NCI-H1694 treated with DMSO at 0.1 percent for 48 hours (cell line): ENCODE measurements at regions not wholly inside any gene's neighbourhood (a gene's known extent, or its start where the extent isn't known, plus 50 kb on each side); places are given as distances from the start of the nearest gene placed in this dataset.

ENCODE experiments used
- DNase-seq: peaks from one replicate; lab custom pipeline; 2025; lab: John Stamatoyannopoulos, UW

DNA sequence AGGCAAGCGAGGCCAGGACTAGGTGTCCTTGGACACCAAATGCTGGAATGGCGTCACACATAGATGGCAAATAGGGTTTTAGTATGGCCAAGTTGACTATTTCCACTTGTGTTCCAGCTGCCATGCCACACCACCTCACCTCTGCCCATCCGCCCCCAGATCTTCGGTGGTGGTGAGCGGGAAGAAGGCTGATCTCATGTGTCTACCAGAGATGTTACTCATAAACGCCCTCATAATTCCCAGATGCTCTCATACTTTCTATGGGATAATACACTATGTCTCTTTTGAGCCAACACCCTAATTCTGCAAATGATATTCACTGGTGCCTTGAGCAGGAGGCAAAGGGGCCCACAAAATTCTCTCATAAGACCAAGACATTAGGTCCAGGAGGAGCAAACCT is 281.1 kb upstream of the FN1 start:
- DNase-seq = no peak

DNA sequence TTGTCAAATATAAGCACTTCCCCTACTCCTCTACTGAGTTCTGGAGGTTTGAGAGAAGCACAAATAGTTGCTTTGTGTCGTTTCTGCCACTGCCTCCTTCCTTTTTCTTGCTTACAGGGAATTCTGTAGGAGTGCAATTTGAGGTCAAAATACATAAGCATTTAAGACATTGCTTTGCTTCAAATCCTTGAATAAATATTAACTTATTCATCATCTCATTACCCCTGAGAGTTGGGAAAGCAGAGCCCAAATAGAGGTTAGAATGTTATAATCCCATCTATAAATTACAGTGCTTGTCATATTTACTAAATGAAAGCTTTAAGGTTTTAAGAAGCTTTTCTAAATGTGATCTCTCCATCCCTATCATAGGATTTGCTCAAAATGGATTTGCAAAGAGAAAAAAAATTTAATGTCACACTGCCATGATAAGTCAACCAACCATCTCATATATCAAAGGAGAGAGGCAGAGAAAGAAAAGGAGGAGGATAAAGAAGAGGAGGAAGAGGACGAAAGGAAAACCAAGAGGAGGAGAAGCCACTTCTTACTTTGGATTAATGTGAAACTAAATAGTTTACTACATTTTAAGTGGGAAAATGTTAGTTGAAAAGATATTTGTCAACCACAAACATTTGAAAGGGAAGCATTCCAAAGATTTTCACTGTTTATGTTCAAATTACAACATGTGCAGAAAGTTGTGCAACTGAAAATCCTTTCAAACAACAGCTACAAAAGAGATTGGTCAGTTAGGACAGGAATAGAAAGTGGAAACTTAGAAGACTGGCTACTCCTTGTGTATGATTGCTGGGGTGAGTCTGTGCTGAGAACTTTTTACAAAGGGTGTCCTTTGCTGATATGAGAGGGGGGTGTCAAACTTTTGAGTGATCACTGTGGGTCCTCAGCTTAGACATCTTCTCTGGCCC is 277.3 kb upstream of the FN1 start:
- no peak for DNase-seq

DNA sequence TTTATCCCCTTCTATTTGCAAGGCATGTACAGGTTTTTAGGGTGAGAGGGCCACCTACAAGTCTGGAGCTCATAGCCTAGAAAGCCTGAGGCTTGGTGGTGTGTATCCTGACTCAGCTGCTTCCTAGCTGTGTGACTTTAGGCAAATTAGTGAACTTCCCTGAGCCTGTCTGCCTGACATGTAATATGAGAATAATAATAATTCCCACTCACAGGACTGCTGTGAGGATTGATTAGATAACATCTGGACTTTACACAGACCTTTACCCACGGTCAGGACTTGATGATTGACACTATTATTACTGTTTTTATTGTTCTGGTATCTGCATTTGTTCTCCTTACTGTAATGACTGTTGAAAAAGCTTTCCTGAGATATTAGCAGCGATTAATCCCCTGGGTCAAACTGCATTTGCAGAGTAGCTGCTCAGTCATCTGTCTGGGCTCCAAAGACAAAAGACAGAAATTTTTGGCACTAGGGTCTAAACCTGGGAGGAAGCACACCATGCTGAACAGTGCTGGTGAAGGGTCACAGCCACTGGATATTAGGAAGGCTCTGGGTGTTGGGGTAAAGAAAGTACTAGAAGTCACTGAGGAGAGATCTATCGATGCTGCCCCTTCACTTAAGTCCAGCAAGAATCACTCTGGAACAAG is 276.5 kb upstream of the FN1 start:
- DNase-seq = no peak

DNA sequence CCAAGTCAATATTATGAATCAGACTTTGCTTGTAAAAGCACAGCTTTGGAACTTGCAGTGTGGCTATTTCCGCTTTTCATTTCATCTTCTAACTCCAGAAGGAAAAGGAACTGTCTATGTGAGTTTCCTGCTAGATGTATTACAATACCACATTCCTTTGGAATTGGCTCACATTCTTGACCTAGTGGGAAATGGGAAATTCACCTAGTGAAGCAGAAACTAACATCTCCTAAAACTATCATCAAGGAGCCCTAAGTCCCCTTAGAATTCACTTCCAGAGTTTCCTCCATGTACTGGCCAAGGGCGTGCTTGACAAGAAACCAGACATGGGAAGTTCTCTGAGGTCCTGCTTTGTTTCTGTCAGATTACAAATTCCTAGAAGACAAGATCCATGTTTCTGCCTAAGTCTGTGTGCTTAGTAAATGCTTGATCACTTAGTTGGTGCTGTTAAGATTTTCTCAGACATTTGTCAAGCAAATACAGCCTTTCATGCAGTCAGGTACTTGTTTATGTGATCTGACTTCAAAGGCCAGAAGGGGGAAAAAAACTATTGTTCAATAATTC is 275.7 kb upstream of the FN1 start:
- no peak for DNase-seq

DNA sequence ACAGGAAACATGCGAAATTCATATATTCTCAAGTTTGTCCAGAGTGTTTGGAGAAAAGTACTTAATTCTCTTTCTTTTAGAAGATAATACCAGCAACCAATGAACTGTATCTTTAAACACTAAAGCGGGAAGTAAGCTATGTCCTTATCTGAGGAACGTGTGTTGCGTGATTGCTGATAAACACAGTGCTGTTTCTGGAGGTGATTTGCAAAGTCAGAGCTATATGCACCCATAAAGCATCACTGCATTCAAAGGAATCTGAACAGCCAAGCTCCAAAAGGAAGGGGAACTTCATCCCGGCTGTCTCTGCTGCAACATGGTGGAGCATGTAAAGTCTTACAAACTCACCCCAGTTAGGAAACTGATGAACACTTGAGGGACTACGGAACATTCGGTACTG is 271.7 kb upstream of the FN1 start:
- DNase-seq = no peak

DNA sequence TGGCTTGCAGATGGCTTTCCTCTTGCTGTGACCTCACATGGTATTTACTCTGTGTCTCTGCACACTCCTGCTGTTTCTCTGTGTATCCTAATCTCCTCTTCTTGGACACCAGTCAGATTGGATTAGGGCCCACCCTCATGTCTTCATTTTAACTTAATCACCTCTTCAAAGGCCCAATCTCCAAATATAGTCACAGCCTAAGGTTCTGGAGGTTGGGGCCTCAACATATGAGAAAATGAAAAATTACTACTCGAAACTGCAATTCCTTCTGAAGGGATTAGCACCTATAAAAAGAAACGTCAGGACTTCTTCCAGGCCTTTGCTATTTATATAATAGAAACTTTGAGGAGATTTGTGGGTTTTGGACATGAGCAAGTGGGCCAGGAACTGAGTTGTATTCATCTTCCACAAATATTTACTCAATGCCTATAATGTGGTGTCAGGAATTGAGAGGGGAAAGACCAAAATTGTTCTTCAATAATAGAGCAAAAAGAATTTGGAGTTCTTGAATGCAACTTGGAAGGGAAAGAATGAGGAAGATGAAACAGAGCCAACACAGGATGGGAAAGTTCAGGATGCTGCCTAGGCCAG is 270.0 kb upstream of the FN1 start:
- DNase-seq = no peak

DNA sequence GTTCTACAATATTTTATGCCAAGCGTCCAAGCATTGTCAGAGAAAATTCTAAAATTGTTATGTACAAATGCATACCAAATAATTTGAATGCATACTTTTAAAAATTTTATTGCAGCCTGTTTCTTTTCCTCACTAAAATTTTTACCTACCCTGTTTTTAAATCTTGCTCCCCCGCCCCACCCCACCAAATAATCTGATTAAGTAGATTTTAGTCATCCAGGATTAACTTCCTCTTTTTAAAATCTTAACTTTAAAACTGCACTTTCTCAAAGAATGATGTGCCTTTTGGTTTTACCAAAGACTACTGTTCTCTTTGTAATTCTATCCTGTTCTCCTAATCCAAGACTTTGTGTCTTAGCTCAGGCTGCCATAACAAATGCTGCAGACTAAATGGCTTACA is 269.4 kb upstream of the FN1 start:
- DNase-seq = no peak

DNA sequence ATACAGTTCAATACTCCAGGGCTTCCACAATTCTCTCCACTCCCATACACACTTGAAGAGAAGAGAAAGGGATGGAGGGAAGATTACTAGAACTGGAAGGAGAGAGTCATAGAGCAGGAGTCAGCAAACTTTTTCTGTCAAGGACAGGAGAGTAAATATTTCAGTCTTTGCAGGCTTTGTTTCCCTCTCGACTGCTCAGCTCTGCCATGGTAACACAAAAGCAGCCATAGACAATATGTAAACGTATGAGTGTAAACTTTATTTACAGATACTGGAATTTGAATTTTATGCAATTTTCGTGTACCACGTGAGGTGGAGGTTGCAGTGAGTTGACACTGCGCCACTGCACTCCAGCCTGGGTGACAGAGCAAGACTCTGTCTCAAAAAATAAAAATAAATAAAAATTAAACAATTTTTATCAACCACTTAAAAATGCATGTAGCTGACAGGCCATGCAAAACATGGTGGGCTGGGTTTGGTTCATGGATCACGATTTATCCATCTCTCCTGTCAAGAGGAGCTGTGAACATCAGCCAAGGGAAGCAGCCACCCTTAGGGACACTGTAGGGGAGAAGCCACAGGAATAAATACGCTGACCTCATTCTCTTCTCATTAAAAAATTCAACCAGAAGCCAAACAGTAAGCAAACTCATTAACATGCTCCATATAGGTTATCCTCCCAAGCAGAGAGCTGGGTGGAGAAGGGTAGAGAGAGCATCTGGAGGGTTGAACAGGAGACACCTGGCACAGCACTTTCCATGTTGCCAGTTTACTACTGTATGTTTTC is 266.4 kb upstream of the FN1 start:
- peak; percentile 31 for DNase-seq

DNA sequence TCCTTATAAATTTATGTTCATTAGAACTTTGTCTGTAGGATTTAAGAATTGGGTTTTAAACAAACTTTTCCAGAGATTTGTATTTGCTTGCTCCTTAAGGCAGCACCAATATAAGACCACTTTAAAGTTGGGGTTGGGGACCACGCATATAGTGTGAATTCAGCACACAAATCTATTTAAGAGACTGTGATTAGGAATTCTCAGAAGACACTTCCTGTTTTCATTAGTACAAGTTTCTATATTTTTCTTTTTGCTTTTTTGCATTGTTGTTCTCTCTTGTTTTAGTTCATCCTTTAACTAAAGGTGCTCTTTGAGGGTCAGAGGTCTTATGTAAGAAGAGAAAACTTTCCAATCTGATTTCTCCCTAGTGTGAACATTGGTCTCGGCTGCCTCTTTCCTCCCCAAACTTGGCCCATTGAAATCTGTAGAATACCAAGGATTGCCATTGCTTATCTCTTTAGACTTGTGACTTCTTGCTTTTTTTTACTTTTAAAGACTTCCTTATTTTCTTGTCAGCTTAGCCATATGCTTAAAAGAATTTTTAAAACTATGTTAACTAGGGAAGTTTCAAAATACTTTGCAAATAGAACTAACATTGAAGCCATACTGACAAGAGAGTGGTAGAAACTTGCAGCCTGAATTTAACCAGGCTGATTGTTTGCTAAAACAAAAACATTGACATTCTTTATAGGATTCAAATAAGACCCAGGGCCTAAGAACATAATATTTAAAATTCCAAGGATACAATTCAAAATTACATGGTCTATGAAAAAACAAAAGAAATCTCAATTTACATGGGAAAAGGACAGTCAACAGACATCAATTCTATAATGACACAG is 264.1 kb upstream of the FN1 start:
- DNase-seq = no peak

DNA sequence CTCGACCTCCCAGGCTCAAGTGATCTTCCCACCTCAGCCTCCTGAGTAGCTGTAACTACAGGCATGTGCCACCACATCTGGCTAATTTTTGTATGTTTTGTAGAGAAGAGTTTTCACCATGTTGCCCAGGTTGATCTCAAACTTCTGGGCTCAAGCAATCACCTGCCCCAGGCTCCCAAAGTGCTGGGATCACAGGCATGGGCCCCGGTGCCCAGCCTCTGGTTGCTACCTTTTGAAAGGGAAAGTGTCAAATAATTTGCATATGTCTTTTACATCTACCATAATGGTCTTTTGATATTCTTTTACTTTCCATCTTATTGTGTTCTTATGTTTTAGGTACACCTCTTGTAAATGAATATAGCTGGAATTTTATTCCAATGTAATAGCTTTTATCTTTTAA is 263.1 kb upstream of the FN1 start:
- no peak for DNase-seq

DNA sequence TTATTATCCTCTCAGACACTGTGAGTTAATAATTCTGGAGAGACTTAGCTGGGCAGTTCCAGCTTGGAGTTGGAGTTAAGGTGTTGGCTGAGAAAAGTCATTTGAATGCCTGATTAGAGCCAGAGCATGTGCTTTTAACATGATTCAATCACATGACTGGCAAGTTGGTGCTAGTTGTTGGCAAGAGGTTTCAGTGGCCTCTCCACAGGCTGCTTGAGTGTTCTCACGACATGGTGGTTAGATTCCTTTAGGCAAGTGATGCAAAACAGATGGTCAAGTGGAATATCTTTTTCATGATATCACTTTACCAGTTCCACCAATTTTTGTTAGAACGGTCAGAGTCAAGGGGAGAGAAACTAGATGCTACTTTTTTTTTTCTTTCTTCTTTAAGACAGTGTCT is 262.7 kb upstream of the FN1 start:
- no peak for DNase-seq

DNA sequence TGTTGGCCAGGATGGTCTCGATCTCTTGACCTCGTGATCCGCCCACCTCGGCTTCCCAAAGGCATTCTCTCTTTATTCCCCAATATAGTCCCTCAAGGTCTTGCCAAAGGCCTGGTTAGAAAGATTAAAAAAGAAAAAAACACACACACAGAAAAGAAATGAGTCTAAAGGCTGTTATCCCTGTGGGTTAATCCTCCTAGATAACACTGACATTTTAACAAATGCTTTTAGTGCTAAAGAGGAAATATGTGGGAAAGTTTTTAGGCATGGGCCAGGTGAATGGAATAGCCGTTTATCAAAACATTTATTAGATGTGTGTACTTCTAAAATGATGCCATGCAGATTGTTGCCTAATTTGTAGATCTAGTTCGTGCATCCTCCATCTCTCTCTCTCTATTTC is 261.6 kb upstream of the FN1 start:
- DNase-seq = no peak

DNA sequence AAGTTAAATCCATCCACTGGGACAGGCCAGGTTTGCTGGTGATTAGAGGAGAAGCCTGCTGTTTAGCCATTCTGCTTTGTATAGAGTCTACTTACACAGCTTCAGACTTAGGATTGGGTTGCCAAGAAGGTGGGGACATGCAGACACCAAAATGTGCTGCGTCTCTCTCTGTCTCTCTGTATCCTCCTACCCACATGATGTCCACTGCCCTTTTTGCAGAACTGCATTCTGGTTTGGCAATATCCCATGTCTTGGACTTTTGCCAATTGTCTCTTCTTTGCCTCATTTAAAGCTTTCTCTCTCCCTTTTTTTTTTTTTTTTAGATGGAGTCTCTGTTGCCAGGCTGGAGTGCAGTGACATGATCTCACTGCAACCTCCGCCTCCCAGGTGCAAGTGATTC is 261.1 kb upstream of the FN1 start:
- DNase-seq = no peak

DNA sequence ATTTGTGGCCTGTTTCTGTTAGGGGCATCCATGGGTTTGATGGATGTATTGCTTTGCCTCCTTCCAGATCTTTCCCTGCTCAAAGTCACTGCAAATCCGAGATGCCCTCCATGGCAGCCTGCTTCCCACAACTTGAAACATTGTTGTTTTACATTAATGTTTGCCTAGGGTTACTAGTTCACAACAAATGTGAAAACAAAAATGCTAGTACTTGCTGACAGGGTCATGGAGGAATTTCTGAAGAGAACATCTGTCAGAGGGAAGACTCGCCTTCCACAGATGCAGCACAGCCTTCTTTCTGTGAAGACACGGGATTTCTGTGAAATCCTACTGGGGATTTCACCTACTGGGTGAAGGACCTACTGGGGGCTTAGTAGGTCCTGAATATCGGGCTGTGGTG is 260.0 kb upstream of the FN1 start:
- DNase-seq = no peak

DNA sequence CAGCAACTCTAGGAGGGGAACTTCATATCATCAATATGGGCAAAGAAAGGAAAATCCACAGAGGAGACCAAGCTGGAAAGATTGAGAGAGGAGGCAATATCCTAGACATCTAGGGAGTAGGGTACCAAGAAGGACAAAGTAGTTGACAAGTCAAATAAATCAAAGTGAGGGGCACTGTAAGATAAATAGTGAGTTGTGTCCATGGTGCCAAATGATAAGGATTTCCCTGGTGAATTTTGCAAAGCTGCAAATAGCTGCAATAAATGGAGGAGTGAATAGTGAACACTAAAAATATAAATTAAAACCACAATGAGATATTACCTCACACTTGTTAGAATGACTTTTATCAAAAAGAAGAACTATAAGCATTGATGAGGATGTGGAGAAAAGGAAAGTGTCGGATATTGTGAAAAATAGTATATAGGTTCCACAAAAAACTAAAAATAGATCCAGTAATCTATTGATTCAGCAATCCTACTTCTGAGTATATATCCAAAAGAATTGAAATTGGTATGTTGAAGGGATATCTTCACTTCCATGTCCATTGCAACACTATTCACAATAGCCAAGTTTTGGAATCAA is 258.2 kb upstream of the FN1 start:
- no peak for DNase-seq

DNA sequence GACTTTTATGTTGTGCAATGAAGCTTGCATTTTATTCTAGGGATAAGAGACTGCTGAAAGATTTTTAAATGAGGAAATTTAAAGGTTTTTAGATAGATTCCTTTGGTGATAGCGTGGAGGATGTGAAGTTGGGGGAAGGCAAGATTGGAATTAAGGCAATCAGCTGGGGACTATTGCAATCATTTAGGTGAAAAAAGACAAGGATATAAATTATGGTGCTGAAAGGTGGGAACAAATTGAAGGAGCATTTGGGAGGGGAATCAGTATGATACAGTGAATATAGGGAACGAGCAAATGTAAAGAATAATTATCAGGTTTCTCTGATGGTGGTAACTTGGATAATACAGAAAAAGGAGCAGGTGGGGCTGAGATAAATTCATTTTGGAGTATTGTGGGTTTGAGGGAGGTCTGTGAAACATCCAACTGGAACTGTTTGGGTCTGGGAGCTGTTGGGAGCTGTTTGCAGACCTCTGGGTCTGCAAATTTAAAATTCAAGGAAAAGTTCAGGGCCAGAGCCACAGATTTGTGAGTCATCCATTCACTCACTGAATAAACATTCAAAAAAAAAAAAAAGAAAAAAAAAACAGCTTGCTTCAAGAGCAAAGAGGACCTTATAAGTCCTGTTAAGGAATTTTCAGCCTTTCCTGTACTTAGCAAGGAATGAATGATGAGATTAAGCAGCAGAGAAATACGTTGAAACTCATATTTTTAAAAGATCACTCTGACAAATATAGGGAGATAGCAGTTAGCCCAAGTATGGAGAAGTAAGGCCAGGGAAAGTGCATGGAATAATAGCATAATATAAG is 257.5 kb upstream of the FN1 start:
- no peak for DNase-seq

DNA sequence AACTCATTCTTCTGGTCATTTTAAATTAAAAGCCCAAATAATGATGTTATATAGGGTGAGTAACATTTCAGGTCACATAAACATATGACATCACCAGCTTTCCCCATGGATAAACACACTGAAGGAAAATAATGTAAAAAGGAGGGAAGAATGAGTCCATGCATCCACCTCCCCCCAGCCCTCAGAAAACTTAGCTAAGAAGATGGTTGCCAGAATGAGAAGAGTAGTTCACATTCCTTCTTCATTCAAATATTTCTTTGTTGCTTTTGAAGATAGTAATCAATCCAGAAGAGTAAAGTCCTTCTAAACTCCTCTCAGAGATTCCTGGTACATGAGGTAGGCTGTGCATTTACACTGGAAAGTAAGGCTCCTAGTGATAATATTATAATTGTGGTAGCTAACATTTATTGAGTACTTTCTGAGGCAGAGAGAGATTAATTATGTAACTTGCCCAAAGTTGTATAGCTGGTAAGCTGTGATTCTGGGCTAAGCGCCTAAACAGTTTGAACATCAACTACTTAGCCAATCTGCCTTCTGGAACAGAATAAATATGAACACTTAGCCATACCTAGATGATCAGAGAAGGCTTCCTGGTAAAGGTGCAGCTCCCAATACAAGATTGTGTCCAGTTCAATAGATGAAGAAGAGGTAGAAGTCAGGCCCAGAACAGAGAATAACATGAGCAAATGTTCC is 256.7 kb upstream of the FN1 start:
- DNase-seq = no peak

DNA sequence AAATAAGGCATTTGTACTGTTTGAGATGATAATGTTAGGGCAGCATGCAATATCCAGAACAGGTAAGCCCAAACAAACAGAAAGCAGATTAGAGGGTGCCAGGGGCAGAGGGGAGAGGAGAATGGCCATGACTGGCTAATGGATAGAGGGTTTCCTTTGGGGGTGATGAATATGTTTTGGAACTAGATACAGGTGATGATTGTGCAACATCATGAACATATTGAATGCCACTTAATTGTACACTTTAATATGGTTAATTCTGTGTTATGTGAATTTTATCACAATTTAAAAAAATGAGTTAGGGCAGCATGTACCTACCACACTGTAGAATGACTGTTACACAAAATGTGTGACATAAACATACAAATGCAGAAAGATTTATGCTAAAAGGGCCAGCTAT is 255.5 kb upstream of the FN1 start:
- no peak for DNase-seq
